ENCODE measurements at regions not wholly inside any gene's neighbourhood (a gene's known extent, or its start where the extent isn't known, plus 50 kb on each side); places are given as distances from the start of the nearest gene placed in this dataset.

DNA sequence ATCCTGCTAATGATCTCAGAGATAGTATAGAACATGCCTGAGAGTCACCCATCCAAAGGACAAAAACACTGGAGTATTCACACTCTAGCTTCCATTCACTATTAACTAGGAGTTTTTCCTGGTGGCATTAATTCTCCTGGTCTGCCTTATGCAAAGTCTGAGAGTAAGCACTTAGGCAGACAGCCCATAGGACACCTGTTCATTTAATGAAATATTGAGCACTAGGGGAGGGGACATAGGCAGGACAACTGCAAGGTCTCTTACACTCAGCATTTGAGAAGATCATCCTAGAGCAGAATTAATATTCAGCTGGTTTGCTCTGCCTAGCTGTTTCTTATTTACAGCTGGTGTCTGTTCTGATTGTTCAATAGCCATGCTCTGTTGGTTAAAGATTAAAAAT is 508.5 kb downstream of the CENPC start:
- TF ChIP-seq EZH2 (IDR thresholded peaks at IDR 0.05; ENCODE audit: borderline replicate concordance, low read depth, low read length, poor library complexity, severe bottlenecking), result no peak
- TF ChIP-seq CTCF (conservative IDR thresholded peaks at IDR 0.05; ENCODE audit: low read depth, low read length), result no peak
